IPS-18a (cell line): ENCODE measurements at regions not wholly inside any gene's neighbourhood (a gene's known extent, or its start where the extent isn't known, plus 50 kb on each side); places are given as distances from the start of the nearest gene placed in this dataset.
"Not testable (repeated sequence)": the region's sequence is repeated elsewhere in the genome, so short reads cannot be mapped to it uniquely, and the experiment has no call there.

ENCODE experiments used
- H3K27ac ChIP-seq: one replicate; pipeline ENCODE4 v1.5.1; 2013; ENCODE audit warnings: low read length
- H3K27me3 ChIP-seq: one replicate; pipeline ENCODE4 v1.6.1; 2013; ENCODE audit warnings: mild to moderate bottlenecking, low read length; ENCODE audit not compliant: control insufficient read depth, insufficient read depth
- H3K36me3 ChIP-seq: one replicate; pipeline ENCODE4 v1.6.1; 2013; ENCODE audit warnings: low read depth, low read length; ENCODE audit not compliant: control insufficient read depth
- H3K4me1 ChIP-seq: one replicate; pipeline ENCODE4 v1.6.1; 2013; ENCODE audit warnings: low read depth, low read length; ENCODE audit not compliant: control insufficient read depth
- H3K4me3 ChIP-seq: one replicate; pipeline ENCODE4 v1.5.1; 2013; ENCODE audit warnings: low read length
- H3K9ac ChIP-seq: one replicate; pipeline ENCODE4 v1.6.1; 2013; ENCODE audit warnings: mild to moderate bottlenecking, low read length, moderate library complexity
- H3K9me3 ChIP-seq: one replicate; pipeline ENCODE4 v1.6.1; 2013; ENCODE audit warnings: low read depth, low read length; ENCODE audit not compliant: control insufficient read depth

DNA sequence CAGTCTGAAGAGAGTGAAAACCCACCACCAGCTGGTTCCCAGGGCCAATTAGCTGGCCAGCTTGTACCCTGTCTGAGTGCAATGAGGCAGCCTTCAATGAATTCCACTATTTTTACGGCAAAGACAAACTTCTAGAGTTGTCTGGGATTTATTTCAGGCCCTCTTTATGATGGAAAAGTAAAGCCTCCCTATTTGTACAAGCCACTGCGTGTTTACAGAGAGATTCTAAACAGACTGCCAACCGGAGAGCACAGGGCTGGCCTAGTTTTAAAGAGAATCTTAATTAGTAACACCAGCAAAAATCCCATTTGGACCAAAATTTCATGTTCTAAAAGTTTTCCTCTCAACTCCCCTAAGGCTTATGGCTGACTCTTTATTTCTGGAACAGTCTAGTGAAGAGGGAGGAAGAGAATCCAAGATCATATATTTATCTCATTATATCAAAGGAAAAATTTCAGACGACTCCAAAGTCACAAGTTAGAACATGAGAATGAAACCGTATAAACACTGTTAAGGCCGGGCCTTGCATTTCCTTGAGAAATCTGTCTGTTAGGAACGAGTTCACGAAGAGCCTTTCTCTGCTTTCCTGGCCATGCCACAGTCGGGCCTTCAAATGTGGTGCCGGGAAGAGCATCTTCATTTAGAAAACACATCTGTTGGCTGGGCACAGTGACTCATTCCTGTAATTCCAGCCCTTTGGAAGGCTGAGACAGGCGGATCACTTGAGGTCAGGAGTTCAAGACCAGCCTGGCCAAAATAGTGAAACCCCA, 724.6 kb upstream of the NRP1 start:
- H3K27me3 ChIP-seq, result no peaks in the 10 kb centered on the region
- no peak overlapping the region for H3K9ac ChIP-seq
- H3K36me3 ChIP-seq, result no peaks in the 10 kb centered on the region
- peaks cover 4% of the 10 kb centered on the region for H3K9me3 ChIP-seq
- H3K4me3 ChIP-seq, result no peak overlapping the region
- H3K27ac ChIP-seq, result no peak overlapping the region
- no peaks in the 10 kb centered on the region for H3K4me1 ChIP-seq

- H3K4me3 ChIP-seq, H3K9me3 ChIP-seq, H3K27ac ChIP-seq, H3K27me3 ChIP-seq, H3K4me1 ChIP-seq, H3K9ac ChIP-seq, H3K36me3 ChIP-seq: not testable (repeated sequence)
Measured at GRCh38 chr10:34055410-34055985, 721.0 kb upstream of the NRP1 start.

GRCh38 chr10:34049887-34050286, 715.4 kb upstream of the NRP1 start:
- Histone ChIP-seq H3K27me3 (no peaks in the 10 kb centered on the region), H3K27ac (no peak overlapping the region), H3K4me1 (no peaks in the 10 kb centered on the region), H3K9ac (no peak overlapping the region), H3K9me3 (no peaks in the 10 kb centered on the region), H3K36me3 (no peaks in the 10 kb centered on the region), H3K4me3 (no peak overlapping the region)

DNA sequence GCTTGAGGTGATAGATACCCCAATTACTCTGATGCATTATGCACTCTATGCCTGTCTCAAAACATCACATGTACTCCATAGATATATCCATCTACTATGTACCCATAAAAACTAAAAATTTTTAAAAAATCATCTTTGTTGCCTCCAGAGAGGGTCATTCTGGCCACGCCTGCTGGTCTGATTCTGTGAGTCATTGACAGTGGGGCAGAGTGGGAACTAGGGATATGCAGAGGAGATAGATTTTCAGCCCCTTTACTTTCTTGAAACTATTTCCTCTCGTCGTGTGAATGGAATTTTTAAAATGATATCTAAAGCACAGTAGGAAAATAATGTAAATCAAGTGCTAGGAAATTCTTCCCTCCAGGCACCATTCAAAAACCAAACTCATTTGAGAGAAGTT, 715.0 kb upstream of the NRP1 start:
- Histone ChIP-seq H3K4me3 (no peak overlapping the region), H3K4me1 (no peaks in the 10 kb centered on the region), H3K9me3 (no peaks in the 10 kb centered on the region), H3K36me3 (no peaks in the 10 kb centered on the region), H3K9ac (no peak overlapping the region), H3K27ac (no peak overlapping the region), H3K27me3 (no peaks in the 10 kb centered on the region)

DNA sequence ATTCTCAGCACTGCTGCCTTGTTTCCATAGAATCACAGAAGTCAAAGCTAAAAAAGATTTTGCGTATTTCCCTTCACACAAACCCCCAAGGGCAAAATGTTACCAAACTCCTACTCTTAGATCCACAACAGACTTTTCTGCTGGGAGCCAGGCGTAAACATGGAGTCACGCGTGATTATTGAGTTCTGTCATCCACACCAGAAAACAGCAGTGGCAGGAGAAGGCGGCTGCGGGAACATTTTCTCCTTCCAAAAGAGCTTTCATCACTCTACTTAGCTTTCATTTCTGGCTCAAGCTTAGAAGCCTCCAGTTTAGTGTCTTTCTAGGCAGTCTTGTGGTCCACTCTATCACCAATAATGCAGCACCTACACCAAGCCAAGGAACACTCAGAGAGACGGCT, 712.9 kb upstream of the NRP1 start:
- H3K9me3 ChIP-seq, result no peaks in the 10 kb centered on the region
- H3K4me3 ChIP-seq, result no peak overlapping the region
- no peaks in the 10 kb centered on the region for H3K4me1 ChIP-seq
- H3K36me3 ChIP-seq, result no peaks in the 10 kb centered on the region
- H3K27ac ChIP-seq, result no peak overlapping the region
- H3K9ac ChIP-seq, result no peak overlapping the region
- no peaks in the 10 kb centered on the region for H3K27me3 ChIP-seq

GRCh38 chr10:34046506-34047034, 712.1 kb upstream of the NRP1 start:
- H3K36me3 ChIP-seq, result no peaks in the 10 kb centered on the region
- H3K4me3 ChIP-seq, result no peak overlapping the region
- H3K9ac ChIP-seq, result no peak overlapping the region
- no peak overlapping the region for H3K27ac ChIP-seq
- no peaks in the 10 kb centered on the region for H3K27me3 ChIP-seq
- no peaks in the 10 kb centered on the region for H3K4me1 ChIP-seq
- H3K9me3 ChIP-seq, result no peaks in the 10 kb centered on the region

DNA sequence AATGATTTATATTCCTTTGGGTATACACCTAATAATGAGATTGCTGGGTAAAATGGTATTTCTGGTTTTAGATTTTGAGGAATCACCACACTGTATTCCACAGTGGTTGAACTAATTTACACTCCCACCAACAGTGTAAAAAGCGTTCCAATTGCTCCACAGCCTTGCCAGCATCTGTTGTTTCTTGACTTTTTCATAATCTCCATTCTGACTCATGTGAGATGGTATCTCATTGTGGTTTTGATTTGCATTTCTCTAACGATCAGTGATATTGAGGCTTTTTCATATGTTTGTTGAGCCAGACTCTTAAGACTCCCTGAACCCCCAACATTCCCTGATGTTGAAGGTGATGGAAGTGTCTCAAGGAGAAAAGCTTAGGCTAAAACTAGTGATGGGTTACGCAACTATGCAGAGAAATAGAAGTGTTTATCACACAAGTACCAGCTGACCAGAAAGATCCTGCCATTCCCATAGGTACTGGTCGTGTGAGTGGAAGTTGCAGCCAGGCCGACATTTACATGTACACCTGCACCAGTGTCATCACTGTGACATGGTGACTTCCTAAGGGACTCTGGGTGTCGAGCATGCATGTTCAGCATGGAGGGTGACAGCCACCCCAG, 711.2 kb upstream of the NRP1 start:
- H3K4me1 ChIP-seq, result no peaks in the 10 kb centered on the region
- H3K27me3 ChIP-seq, result no peaks in the 10 kb centered on the region
- H3K27ac ChIP-seq, result no peak overlapping the region
- no peak overlapping the region for H3K9ac ChIP-seq
- no peaks in the 10 kb centered on the region for H3K36me3 ChIP-seq
- no peaks in the 10 kb centered on the region for H3K9me3 ChIP-seq
- no peak overlapping the region for H3K4me3 ChIP-seq

GRCh38 chr10:34041871-34042270, 707.4 kb upstream of the NRP1 start:
- Histone ChIP-seq H3K9me3 (no peaks in the 10 kb centered on the region), H3K27ac (no peak overlapping the region), H3K4me1 (no peaks in the 10 kb centered on the region), H3K4me3 (no peak overlapping the region), H3K9ac (no peak overlapping the region), H3K27me3 (no peaks in the 10 kb centered on the region), H3K36me3 (no peaks in the 10 kb centered on the region)

- no peak overlapping the region for H3K4me3 ChIP-seq
- H3K4me1 ChIP-seq, result no peaks in the 10 kb centered on the region
- H3K36me3 ChIP-seq, result no peaks in the 10 kb centered on the region
- no peaks in the 10 kb centered on the region for H3K9me3 ChIP-seq
- H3K27me3 ChIP-seq, result no peaks in the 10 kb centered on the region
- no peak overlapping the region for H3K9ac ChIP-seq
- no peak overlapping the region for H3K27ac ChIP-seq
Measured at GRCh38 chr10:34037499-34037898, 703.0 kb upstream of the NRP1 start.

DNA sequence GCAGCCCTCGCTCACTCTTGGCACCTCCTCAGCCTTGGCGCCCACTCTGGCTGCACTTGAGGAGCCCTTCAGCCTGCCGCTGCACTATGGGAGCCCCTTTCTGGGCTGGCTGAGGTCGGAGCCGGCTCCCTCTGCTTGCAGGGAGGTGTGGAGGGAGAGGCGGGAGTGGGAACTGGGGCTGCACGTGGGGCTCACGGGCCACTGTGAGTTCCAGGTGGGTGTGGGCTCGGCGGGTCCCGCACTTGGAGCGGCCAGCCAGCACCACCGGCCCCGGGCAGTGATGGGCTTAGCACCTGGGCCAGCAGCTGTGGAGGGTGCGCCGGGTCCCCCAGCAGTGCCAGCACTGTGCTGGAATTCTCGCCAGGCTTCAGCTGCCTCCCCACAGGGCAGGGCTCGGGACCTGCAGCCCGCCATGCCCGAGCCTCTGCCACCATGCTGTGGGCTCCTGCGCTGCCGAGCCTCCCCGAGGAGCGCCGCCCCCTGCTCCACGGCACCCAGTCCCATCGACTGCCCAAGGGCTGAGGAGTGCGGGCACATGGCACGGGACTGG, 700.8 kb upstream of the NRP1 start:
- not testable (repeated sequence) for H3K9ac ChIP-seq, H3K4me1 ChIP-seq, H3K27me3 ChIP-seq, H3K36me3 ChIP-seq, H3K4me3 ChIP-seq, H3K27ac ChIP-seq, H3K9me3 ChIP-seq

DNA sequence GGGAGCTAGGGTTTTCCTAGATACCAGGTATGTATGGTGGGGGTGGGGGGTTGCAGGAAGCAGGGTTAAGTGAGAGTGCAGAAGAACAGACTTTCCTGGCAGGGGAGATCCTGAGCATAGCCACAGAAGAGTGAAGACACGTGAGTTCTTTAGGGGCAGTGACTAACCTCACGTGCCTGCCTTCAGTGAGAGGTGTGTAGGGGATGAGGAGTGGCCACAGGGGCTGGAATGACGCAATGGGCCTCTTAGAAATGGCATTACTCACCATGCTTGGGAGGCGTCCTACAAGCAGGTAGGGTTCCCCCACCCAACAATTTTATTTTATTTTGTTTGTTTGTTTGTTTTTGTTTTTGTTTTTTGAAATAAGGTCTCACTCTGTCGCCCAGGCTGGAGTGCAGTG, 698.6 kb upstream of the NRP1 start:
- Histone ChIP-seq H3K4me3 (no peak overlapping the region), H3K36me3 (no peaks in the 10 kb centered on the region)

More for the DNA sequence above, 698.6 kb upstream of the NRP1 start:
- Histone ChIP-seq H3K27me3 (no peaks in the 10 kb centered on the region), H3K9me3 (no peaks in the 10 kb centered on the region), H3K27ac (no peak overlapping the region), H3K4me1 (no peaks in the 10 kb centered on the region), H3K9ac (no peak overlapping the region)
